RWPE1 (cell line): ENCODE measurements at regions not wholly inside any gene's neighbourhood (a gene's known extent, or its start where the extent isn't known, plus 50 kb on each side); places are given as distances from the start of the nearest gene placed in this dataset.

ENCODE experiments used
- CTCF ChIA-PET: fragments of 350-600 bp; sonication (Branson Sonifier 250); formaldehyde crosslinking; extraction: SDS; loops from one replicate; lab custom pipeline; 2021; lab: Yijun Ruan, JAX
- POLR2A ChIA-PET: fragments of 400-600 bp; formaldehyde crosslinking; extraction: SDS; loops from one replicate; lab custom pipeline; 2020; ENCODE audit warnings: antibody characterized with exemption; ENCODE audit not compliant: low non-redundant PET; lab: Yijun Ruan, JAX
- DNase-seq: peaks from one replicate; pipeline ENCODE4 v3.0.0; 2012; ENCODE audit warnings: low spot score
- H3K27ac ChIP-seq: fragments of 450-650 bp; 2 replicates; pipeline ENCODE4 v1.5.1; 2017
- TF ChIP-seq, protein P1 (sequence below): fragments of 450-650 bp; conservative IDR thresholded peaks from 2 replicates; pipeline ENCODE4 v1.5.1; 2017; ENCODE audit warnings: low read depth, mild to moderate bottlenecking

DNA sequence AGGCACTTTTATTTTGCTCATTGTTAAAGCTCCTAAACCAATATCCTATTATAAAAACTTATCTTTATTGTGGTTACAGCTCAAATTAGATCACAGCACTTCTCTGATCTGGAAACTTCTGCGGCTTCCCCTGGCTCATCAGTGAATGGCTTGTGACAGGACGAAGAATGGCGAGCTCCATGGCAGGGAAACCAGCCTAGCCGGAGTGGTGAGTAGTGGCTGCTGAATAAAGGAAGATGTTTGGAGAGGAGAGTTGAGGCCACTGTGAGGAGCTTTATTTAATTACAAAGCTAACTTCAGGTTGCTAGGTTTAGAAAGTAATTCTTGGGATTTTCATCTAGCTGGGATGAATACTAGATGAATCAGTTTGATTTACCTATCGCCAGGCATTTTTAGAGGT, 213.5 kb downstream of the CYRIA start:
- DNase-seq, result no peak
- no peak overlapping the region for H3K27ac ChIP-seq
- ChIA-PET POLR2A (no interaction called here), CTCF (no interaction called here)
- TF ChIP-seq, protein P1, sequence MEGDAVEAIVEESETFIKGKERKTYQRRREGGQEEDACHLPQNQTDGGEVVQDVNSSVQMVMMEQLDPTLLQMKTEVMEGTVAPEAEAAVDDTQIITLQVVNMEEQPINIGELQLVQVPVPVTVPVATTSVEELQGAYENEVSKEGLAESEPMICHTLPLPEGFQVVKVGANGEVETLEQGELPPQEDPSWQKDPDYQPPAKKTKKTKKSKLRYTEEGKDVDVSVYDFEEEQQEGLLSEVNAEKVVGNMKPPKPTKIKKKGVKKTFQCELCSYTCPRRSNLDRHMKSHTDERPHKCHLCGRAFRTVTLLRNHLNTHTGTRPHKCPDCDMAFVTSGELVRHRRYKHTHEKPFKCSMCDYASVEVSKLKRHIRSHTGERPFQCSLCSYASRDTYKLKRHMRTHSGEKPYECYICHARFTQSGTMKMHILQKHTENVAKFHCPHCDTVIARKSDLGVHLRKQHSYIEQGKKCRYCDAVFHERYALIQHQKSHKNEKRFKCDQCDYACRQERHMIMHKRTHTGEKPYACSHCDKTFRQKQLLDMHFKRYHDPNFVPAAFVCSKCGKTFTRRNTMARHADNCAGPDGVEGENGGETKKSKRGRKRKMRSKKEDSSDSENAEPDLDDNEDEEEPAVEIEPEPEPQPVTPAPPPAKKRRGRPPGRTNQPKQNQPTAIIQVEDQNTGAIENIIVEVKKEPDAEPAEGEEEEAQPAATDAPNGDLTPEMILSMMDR, result no peak

DNA sequence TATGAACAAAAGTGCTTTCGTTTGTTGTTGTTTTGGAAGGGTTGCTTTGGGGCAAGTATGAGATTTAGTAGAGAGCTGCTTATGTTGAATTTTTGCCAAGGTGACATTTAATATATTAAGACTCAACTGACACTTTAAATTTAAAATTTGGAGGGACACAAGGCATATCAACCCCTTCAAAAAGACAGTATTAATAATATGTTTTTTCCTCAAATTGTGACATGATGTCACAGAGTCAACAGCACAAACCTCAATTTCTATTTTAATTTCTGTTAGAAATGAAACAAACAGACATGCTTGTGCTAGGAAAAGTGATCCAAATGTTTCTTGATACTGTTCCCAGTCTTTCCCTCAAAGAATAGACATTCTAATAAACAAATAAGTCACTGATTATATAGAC, 218.9 kb downstream of the CYRIA start:
- ChIA-PET CTCF (no interaction called here), POLR2A (no interaction called here)
- no peak overlapping the region for H3K27ac ChIP-seq
- TF ChIP-seq, protein P1, result no peak
- DNase-seq, result no peak

DNA sequence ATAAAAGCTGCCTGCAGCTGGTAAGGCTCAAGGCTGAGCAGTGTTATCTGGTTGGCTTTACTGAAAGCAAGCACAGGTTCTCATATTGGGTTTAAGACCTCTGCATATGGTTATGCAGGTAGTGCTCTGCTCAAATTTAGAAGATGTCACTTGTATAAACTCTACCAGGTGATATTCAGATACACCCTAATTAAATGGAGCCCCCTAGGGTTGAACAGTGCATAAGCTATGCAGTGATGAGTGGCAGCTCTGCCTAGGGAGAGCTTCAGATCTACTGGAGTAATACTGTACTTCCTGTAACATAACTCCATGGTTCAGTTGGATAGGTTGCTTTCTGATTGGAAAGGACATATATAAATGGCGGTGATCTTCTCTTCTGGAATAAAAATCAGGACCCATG, 222.7 kb downstream of the CYRIA start:
- TF ChIP-seq, protein P1, result no peak
- ChIA-PET CTCF (interaction anchor here (0.7 kb wide), 1 partner anchor 13 kb away, joined by 4 read pairs; no protein-coding TSS in a partner anchor), POLR2A (no interaction called here)
- no peak for DNase-seq
- H3K27ac ChIP-seq, result no peak overlapping the region

DNA sequence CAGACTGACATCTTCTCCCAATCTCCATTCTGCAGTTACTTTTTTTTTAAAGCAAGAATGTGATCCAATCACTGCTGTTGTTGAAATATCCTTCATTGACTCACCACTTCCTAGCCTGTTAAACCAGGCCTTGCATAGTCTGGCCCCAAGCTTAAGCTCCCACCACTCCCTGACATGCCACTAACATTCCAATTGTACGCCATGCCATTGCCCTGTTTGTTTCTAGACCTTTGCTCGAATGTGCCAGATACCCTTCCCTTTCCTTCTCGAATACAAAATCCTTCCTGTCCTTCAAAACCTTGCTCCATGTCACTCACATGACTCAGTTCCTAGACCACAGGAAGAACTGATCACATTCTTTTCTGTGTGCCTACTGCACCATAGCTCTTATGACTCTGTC, 224.2 kb downstream of the CYRIA start:
- POLR2A ChIA-PET, result no interaction called here
- H3K27ac ChIP-seq, result no peak overlapping the region
- no peak for DNase-seq
- CTCF ChIA-PET, result interaction anchor here (0.6 kb wide), 1 partner anchor 1277 kb away, joined by 3 read pairs; no protein-coding TSS in a partner anchor
- TF ChIP-seq, protein P1, result no peak

DNA sequence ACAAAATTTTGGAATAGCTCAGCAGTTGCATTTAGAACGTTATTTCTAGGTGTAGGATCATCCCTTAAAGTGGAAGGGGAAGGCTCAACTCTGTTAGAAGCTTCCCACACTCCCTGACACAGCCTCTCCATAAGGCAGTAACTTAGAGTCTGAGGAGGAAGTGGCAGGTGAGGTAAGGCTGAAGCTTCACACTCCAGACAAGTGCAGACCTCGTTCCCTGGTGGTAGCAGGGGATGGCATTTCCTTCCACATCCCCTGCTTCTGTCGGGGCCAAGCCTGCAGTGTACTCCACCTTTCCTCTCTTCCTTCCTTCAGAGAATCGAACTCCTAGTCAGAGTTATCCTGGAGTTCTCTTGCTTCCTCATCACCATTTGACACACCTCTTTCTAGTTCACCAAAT, 224.7 kb downstream of the CYRIA start:
- TF ChIP-seq, protein P1, result no peak
- no peak overlapping the region for H3K27ac ChIP-seq
- no peak for DNase-seq
- ChIA-PET CTCF (interaction anchor here (0.6 kb wide), 1 partner anchor 1277 kb away, joined by 3 read pairs; no protein-coding TSS in a partner anchor), POLR2A (no interaction called here)

DNA sequence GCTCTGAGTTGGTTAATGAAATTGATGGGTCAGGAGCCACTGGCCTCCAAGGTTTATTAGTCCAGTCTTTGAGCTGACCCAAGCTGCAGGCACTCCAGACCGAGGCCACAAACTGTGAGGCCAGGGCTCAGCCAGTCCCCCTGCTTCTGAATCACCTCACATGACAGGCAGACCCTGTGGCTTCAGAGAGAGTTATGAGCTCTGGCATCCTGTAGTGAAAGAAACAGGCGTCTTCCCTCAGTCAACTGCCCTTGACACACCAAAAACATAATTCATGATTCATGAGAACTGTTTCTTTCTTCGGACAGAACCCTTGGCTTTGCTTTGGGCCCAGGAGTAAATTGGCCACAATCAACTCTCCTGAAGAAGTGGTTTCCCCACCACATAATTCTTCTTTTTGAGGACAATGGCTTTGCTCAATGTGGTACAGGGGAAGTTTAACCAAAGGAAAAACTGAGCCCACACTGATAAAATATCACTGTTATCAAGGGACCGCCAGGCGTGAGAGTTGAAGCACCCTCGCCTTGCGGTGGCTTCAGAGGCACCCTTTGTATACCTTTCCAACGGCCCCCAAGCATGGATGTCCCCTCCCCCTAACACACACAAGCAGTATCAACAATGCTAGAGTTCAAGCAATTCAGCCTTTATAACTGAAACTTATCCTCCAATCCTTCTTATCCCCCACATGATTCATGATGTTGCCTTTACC, 226.9 kb downstream of the CYRIA start:
- POLR2A ChIA-PET, result no interaction called here
- no peak overlapping the region for H3K27ac ChIP-seq
- TF ChIP-seq, protein P1, result no peak
- CTCF ChIA-PET, result interaction anchor here (0.6 kb wide), 1 partner anchor 21 kb away, joined by 4 read pairs; no protein-coding TSS in a partner anchor
- DNase-seq, result no peak
